HCT116 (cell line): ENCODE measurements at regions not wholly inside any gene's neighbourhood (a gene's known extent, or its start where the extent isn't known, plus 50 kb on each side); places are given as distances from the start of the nearest gene placed in this dataset.

Source experiments
- ATAC-seq: fragments of 200-7000 bp; cut with Tn5 transposase; 2 replicates; pipeline ENCODE4 v1.9.1; 2020; ENCODE audit warnings: mild to moderate bottlenecking, moderate library complexity
- BruUV-seq: library from RNA; stranded (reverse); fragments of 400-500 nt; replicated peaks from 2 replicates; lab custom pipeline; 2021; lab: Mats Ljungman, UMichigan
- CTCF ChIA-PET: fragments of 300-600 bp; sonication (Branson Sonifier 250); formaldehyde crosslinking; loops from one replicate; lab custom pipeline; 2021; ENCODE audit warnings: antibody characterized with exemption; lab: Charles Lee
- POLR2A ChIA-PET: fragments of 300-600, 350-600 bp; sonication (Branson Sonifier 250); formaldehyde crosslinking; loops from one replicate; lab custom pipeline; 2021; ENCODE audit warnings: antibody characterized with exemption; lab: Charles Lee
- RAD21 ChIA-PET, 2 experiments: fragments of 300-600 bp; sonication (Branson Sonifier 250); formaldehyde crosslinking; loops; one replicate each; lab custom pipeline; 2023; ENCODE audit warnings: low total read pairs in 2 of 2; ENCODE audit not compliant: uncharacterized antibody in 2 of 2, unreplicated experiment in 2 of 2, low non-redundant PET in 1 of 2; lab: Charles Lee
- DNase-seq: peaks from one replicate; pipeline ENCODE4 v3.0.0-alpha.2; 2010; ENCODE audit warnings: low read depth, low spot score
- H2AFZ ChIP-seq: fragments of 200-600 bp; shearing (Covaris generic), sonication (generic); 2 replicates; pipeline ENCODE4 v1.6.1; 2017; ENCODE audit warnings: low read depth, mixed run types, mixed read lengths, antibody characterized with exemption, low read length; ENCODE audit not compliant: poor library complexity, severe bottlenecking
- H3K27ac ChIP-seq: 2 replicates; pipeline ENCODE4 v1.5.1; 2012; ENCODE audit warnings: low read depth, low read length
- H3K27me3 ChIP-seq: fragments of 200-600 bp; sonication (generic); 2 replicates; pipeline ENCODE4 v1.6.1; 2016; ENCODE audit warnings: mixed run types, low read length, mixed read lengths; ENCODE audit not compliant: insufficient read depth
- H3K36me3 ChIP-seq, 2 experiments: fragments of 200-500 bp in 1 of 2; fragments of 200-600 bp in 1 of 2; sonication (Bioruptor generic) in 1 of 2; sonication (generic) in 1 of 2; 2 replicates each; pipeline versions ENCODE4 v1.5.1 to v1.6.1; 2014 to 2016; ENCODE audit warnings: low read length in 2 of 2, inconsistent platforms in 1 of 2, mixed read lengths in 1 of 2, mixed run types in 1 of 2; ENCODE audit not compliant: insufficient read depth in 2 of 2, control insufficient read depth in 1 of 2
- H3K4me1 ChIP-seq, 2 experiments: fragments of 200-600 bp in 1 of 2; sonication (generic) in 1 of 2; 2 replicates each; pipeline versions ENCODE4 v1.5.1 to v1.6.1; 2012 to 2017; ENCODE audit warnings: low read length in 2 of 2, inconsistent platforms in 1 of 2, mild to moderate bottlenecking in 1 of 2, mixed read lengths in 1 of 2, mixed run types in 1 of 2, moderate library complexity in 1 of 2; ENCODE audit not compliant: insufficient read depth in 2 of 2, control insufficient read depth in 1 of 2
- H3K4me2 ChIP-seq: fragments of 200-600 bp; sonication (generic); 2 replicates; pipeline ENCODE4 v1.6.1; 2017; ENCODE audit warnings: mixed run types, low read length, mixed read lengths
- H3K4me3 ChIP-seq, 2 experiments: fragments of 200-600 bp in 1 of 2; sonication (generic) in 1 of 2; replicated peaks in 1 of 2; 2 replicates each; pipeline ENCODE4 v1.5.1; 2011 to 2016; ENCODE audit warnings: low read length in 2 of 2, control low read depth in 1 of 2, low read depth in 1 of 2, mild to moderate bottlenecking in 1 of 2, mixed read lengths in 1 of 2, mixed run types in 1 of 2
- H3K79me2 ChIP-seq: fragments of 200-600 bp; sonication (generic); 2 replicates; pipeline ENCODE4 v1.6.1; 2017; ENCODE audit warnings: mild to moderate bottlenecking, mixed run types, low read length, moderate library complexity, mixed read lengths; ENCODE audit not compliant: insufficient read depth
- H3K9ac ChIP-seq: fragments of 200-600 bp; sonication (generic); 2 replicates; pipeline ENCODE4 v1.6.1; 2016; ENCODE audit warnings: low read length, mixed read lengths
- H3K9me2 ChIP-seq: fragments of 200-600 bp; sonication (generic), shearing (Covaris generic); 2 replicates; pipeline ENCODE4 v1.6.1; 2017; ENCODE audit warnings: mixed run types, mild to moderate bottlenecking, moderate library complexity; ENCODE audit not compliant: insufficient read depth
- H3K9me3 ChIP-seq, 2 experiments: fragments of 200-500 bp in 1 of 2; fragments of 200-600 bp in 1 of 2; sonication (Bioruptor generic) in 1 of 2; sonication (generic) in 1 of 2; 2 replicates each; pipeline ENCODE4 v1.6.1; 2014 to 2017; ENCODE audit warnings: low read length in 2 of 2, mixed read lengths in 2 of 2, inconsistent platforms in 1 of 2, low read depth in 1 of 2, mild to moderate bottlenecking in 1 of 2, mixed run types in 1 of 2, moderate library complexity in 1 of 2; ENCODE audit not compliant: control insufficient read depth in 1 of 2, insufficient read depth in 1 of 2
- H4K20me1 ChIP-seq: fragments of 200-600 bp; sonication (generic), shearing (Covaris generic); 2 replicates; pipeline ENCODE4 v1.6.1; 2017; ENCODE audit warnings: mixed run types, mild to moderate bottlenecking, moderate library complexity; ENCODE audit not compliant: insufficient read depth
- ATF3 ChIP-seq: IDR thresholded peaks from 2 replicates; pipeline ENCODE4 v1.6.1; 2012
- CBX3 ChIP-seq: IDR thresholded peaks from 2 replicates; pipeline ENCODE4 v1.6.1; 2012; ENCODE audit warnings: low read depth
- CTCF ChIP-seq, 3 experiments: fragments of 200-600 bp in 1 of 3; sonication (generic) in 1 of 3; IDR thresholded peaks in 2 of 3; conservative IDR thresholded peaks in 1 of 3; 2 replicates each; pipeline ENCODE4 v1.5.1; 2012 to 2017; ENCODE audit warnings: low read depth in 2 of 3, low read length in 2 of 3, antibody characterized with exemption in 1 of 3, borderline replicate concordance in 1 of 3, control low read depth in 1 of 3, mild to moderate bottlenecking in 1 of 3, mixed read lengths in 1 of 3, mixed run types in 1 of 3, moderate library complexity in 1 of 3; ENCODE audit not compliant: insufficient read depth in 1 of 3
- ELF1 ChIP-seq: IDR thresholded peaks from 2 replicates; pipeline ENCODE4 v1.6.1; 2012; ENCODE audit warnings: low read depth, borderline replicate concordance
- EZH2 ChIP-seq: fragments of 200-600 bp; sonication (generic); IDR thresholded peaks from 2 replicates; pipeline ENCODE4 v1.6.1; 2017; ENCODE audit warnings: antibody characterized with exemption, mixed run types
- FOSL1 ChIP-seq: IDR thresholded peaks from 2 replicates; pipeline ENCODE4 v1.6.1; 2012; ENCODE audit warnings: low read depth
- POLR2AphosphoS5 ChIP-seq: IDR thresholded peaks from 2 replicates; pipeline ENCODE4 v1.6.1; 2011; ENCODE audit warnings: mild to moderate bottlenecking, low read depth, low read length, moderate library complexity
- RAD21 ChIP-seq: IDR thresholded peaks from 2 replicates; pipeline ENCODE4 v1.6.1; 2012; ENCODE audit warnings: low read depth, mild to moderate bottlenecking
- REST ChIP-seq: IDR thresholded peaks from 2 replicates; pipeline ENCODE4 v1.6.1; 2012; ENCODE audit warnings: low read depth
- SIN3A ChIP-seq: IDR thresholded peaks from 2 replicates; pipeline ENCODE4 v1.6.1; 2012; ENCODE audit warnings: low read depth
- SP1 ChIP-seq: IDR thresholded peaks from 2 replicates; pipeline ENCODE4 v1.6.1; 2012; ENCODE audit warnings: low read depth
- SRF ChIP-seq: IDR thresholded peaks from 2 replicates; pipeline ENCODE4 v1.6.1; 2012; ENCODE audit warnings: low read depth
- TCF7L2 ChIP-seq: IDR thresholded peaks from 2 replicates; pipeline ENCODE4 v1.7.0; 2011; ENCODE audit warnings: borderline replicate concordance, inconsistent platforms; ENCODE audit not compliant: insufficient read depth, insufficient read length; ENCODE audit errors: extremely low read depth
- YY1 ChIP-seq: IDR thresholded peaks from 2 replicates; pipeline ENCODE4 v1.6.1; 2011; ENCODE audit warnings: low read length, low read depth, moderate library complexity, mild to moderate bottlenecking; ENCODE audit not compliant: insufficient replicate concordance; ENCODE audit errors: extremely low read depth
- ZBTB33 ChIP-seq: IDR thresholded peaks from 2 replicates; pipeline ENCODE4 v1.6.1; 2011; ENCODE audit warnings: mild to moderate bottlenecking, low read length, moderate library complexity; ENCODE audit not compliant: insufficient replicate concordance; ENCODE audit errors: extremely low read depth
- ZNF274 ChIP-seq: fragments of 200-500 bp; sonication (Bioruptor generic); IDR thresholded peaks from 2 replicates; pipeline ENCODE4 v1.6.1; 2014; ENCODE audit warnings: mild to moderate bottlenecking, low read depth, low read length, inconsistent platforms
- intact Hi-C: fragments of 100-400 bp; cut with micrococcal nuclease; formaldehyde crosslinking; loops from 2 replicates; pipeline ENCODE4 v1.10.0; 2022

GRCh38 chr6:104630522-104630921, 229.2 kb downstream of the HACE1 start:
- H3K36me3 ChIP-seq, result no peaks in the 10 kb centered on the region
- ChIA-PET RAD21 (no interaction called here), CTCF (no interaction called here), POLR2A (no interaction called here)
- intact Hi-C loops, result no loop called here
- H3K9me3 ChIP-seq, result no peaks in the 10 kb centered on the region
- no peaks in the 10 kb centered on the region for H3K27me3 ChIP-seq
- H3K79me2 ChIP-seq, result no peaks in the 10 kb centered on the region
- no peaks in the 10 kb centered on the region for H3K9me2 ChIP-seq
- no peak overlapping the region for H3K27ac ChIP-seq
- no peak overlapping the region for H2AFZ ChIP-seq
- no peak overlapping the region for H3K4me3 ChIP-seq
- no peak overlapping the region for H3K4me2 ChIP-seq
- peaks cover 0 to 4% of the 10 kb centered on the region in 2 experiments; a peak in 1 of 4 replicates for H3K4me1 ChIP-seq
- no peak overlapping the region for H3K9ac ChIP-seq
- no peak for TF ChIP-seq SIN3A
- no peak for TF ChIP-seq CTCF (IDR thresholded peaks at IDR 0.05 in 2 of 3, conservative IDR thresholded peaks at IDR 0.05 in 1 of 3; ENCODE audit: borderline replicate concordance in 1 of 3, insufficient read depth in 1 of 3, low read depth in 2 of 3, low read length in 2 of 3)
- TF ChIP-seq YY1, result no peak
- TF ChIP-seq SP1, result no peak
- TF ChIP-seq EZH2, result no peak
- no peak for TF ChIP-seq ELF1
- TF ChIP-seq TCF7L2, result no peak
- no peak for TF ChIP-seq REST
- TF ChIP-seq ZBTB33, result no peak
- no peak for TF ChIP-seq SRF
- no peak for TF ChIP-seq FOSL1
- TF ChIP-seq POLR2AphosphoS5, result no peak
- TF ChIP-seq ZNF274, result no peak
- no peak for TF ChIP-seq ATF3
- TF ChIP-seq RAD21, result no peak
- TF ChIP-seq CBX3, result no peak
- DNase-seq (no peak), ATAC-seq (no peak)
- BruUV-seq, result no TSS peak
- no peaks in the 10 kb centered on the region for H4K20me1 ChIP-seq
